NCI-H524 (cell line): ENCODE measurements at regions not wholly inside any gene's neighbourhood (a gene's known extent, or its start where the extent isn't known, plus 50 kb on each side); places are given as distances from the start of the nearest gene placed in this dataset.
A peak's percentile ranks its signal among the peaks of the same experiment; 100 is the strongest.
"Not testable (repeated sequence)": the region's sequence is repeated elsewhere in the genome, so short reads cannot be mapped to it uniquely, and the experiment has no call there.

Source experiments
- DNase-seq, 2 experiments: peaks; one replicate each; lab custom pipeline; 2025; lab: John Stamatoyannopoulos, UW

DNA sequence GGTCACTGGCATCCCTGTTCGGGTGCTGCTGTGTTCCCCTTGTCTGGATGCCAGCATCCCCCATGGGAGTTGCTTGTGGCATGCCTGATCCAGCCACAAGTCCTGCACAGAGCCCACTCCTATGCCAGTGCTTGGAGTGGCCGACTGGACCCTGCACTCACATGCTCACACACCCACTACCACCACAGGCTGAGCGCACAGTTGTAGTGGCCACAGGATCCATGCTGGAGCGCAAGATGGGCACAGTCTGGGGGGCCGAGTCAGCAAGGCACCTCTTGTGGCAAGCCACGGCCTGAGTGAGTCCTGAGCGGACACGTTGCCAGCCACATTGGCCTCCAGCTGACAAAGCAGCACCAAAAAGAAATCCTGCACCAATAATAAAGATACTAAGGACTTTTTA is 661.6 kb upstream of the TMPRSS15 start:
- DNase-seq = no peak

DNA sequence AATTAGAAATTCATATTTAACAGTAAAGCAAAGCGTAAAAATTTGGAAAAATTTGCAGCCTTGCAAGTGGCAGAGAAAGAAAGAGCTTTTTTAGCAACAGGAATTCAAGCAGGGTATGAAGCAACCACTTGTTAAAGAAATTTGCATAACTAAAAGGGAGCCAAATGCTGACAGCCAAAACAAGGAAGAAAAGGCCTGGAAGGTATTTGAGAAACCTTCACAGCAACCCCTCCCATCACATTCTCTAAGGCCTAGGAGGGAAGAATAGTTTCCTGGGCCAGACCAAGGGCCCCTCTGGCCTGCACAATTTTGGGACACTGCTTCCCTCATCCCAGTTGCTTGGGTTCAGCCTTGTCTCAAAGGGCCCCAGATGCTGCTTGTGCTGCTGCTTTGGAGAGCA is 672.4 kb upstream of the TMPRSS15 start:
- no peak for DNase-seq

DNA sequence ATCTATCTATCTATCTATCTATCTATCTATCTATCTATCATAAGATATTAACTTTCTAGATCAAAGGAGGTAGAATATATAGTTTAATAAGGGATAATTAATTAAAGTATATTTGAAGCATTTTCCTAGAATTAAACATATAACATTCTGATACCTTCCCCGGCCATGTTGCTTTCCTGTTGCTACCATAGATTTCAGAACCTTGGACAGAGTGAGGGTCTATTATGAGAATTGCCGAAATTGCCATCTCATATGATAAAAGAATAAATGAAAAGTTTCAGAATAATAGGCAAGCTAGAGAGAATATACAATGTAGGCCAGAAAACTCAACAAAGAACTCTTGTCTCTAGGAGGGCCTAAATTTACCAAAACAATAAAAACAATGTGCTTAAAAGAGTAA is 706.1 kb upstream of the TMPRSS15 start:
- no peak for DNase-seq

DNA sequence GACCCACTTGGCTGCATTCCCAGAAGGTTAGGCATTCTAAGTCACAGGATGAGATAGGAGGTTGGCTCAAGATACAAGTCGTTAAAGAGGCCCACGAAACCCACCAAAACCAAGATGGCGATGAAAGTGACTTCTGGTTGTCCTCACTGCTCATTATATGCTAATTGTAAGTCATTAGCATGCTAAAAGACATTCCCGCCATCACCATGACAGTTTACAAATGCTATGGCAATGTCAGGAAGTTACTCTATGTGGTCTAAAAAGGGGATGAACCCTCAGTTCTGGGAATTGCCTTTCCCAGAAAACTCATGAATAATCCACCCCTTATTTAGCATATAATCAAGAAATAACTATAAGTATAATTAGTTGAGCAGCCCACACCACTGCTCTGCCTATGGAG is 715.7 kb upstream of the TMPRSS15 start:
- DNase-seq = not testable (repeated sequence)

DNA sequence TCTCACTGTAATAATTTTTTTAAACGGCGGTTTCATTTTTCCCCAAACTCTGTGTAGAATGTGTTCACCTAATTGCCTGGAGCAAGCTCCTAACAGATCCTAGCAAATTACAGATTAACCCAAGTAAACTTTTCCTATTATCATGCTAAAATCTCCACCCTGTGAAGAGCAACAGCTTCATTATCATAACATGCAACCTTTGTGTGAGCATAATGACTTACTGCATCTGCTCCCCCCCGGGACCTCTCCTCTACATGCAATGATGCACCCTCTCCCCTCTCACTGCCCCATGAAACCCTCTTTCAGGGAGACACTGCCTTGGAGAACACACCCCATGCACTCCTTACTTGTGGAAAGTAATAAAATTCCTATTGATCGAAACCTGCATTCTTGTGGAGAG is 717.0 kb upstream of the TMPRSS15 start:
- DNase-seq = no peak

DNA sequence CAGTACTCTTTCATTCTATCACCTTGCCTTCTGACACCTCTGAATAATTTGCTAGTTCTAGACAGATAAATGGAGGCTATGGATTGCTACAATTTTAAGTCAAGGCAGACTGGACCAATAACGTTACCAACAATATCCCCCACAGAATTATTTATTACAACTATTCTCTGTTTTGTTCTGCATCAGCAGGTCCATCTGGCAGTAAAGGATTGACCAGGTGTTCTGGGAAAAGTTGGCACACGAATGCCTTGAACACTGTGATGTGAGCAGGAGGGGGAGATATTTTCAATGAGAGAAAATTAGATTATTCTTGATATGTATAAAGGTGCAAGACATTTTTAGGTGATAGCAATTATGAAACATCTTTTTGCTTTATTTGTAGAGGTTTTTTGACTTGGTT is 718.8 kb upstream of the TMPRSS15 start:
- peak; percentile 66 to 89 for DNase-seq

DNA sequence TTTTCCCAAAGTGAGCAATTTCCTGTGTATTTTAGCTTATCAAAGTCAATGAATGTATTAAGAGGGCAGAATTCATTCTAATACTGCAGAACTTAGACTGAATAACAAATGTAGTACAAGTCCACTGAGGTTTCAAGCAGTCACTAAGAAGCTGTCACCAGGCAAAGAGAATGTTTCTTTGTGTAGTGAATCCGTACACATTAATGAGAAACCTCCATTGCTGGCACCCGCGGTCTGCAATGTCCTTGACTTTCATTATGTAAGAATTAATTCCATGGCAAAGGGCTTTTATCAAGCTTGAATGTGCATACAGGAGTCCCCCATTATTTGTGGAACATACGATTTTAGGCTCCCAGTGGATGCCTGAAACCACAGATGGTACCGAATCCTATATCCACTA is 719.5 kb upstream of the TMPRSS15 start:
- peak; percentile 11 to 63 for DNase-seq

DNA sequence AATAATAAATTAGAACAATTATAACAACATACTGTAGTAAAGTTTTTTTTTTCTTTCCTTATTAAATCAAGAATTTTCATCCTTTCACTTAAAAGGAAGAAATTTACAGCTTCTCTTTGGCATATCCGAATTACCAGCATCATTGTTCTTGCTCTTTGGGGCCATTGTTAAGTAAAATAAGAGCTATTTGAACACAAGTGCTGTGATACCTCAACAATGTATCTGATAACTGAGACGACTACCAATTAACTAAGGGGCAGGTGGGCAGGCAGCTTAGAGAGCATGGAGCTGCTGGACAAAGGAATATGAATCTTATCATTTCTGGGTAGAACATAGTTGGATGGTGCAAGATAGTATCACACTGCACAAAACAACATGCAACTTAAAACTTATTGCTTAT is 719.9 kb upstream of the TMPRSS15 start:
- peak; percentile 2 to 71 for DNase-seq

DNA sequence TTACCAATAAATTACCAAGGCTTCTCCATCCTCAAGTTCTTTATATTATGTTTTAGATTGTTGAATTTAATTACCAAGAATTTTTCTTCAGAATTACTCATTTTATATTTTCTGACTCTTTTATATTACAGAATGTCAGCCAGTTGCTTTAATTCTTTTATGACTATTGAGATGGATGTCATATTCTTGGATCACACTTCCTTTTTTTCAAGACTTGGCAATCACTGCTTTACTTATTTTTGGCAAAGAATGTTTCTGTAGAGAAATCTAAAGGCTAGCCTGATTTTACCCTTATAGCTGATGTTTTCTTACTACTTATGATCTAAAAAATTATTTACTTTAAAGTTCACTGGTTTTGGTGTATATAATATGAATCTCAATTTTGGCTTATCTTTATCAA is 721.1 kb upstream of the TMPRSS15 start:
- no peak for DNase-seq

DNA sequence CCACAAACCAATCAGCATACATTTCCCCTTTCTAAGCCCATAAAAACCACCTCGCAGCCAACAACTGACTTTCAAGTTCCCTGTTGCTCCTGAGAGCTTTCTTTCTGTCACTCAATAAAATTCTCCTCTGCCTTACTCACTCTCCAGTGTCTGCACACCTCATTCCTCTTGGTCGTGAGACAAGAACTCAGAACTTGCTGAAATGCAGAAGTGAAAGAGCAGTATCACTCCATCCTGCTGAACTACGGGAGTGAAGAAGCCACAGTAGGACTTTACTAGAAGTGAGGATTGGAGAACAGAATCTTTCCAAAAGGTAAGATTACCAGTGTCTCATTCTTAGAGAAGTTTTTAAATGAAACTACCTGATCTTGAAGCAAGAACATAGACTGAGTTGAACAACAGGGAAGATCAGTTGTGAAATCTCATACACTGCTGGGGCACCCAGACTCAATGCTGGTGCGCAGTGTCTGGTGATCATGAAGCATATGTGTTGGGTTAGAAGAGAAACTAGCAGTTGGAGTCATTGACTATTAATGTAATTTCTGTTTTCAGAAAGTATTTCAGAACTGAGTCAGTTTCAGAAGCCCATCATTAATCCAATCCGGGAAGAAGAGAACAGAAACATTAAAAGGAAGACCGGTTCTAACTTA is 726.9 kb upstream of the TMPRSS15 start:
- DNase-seq = no peak

DNA sequence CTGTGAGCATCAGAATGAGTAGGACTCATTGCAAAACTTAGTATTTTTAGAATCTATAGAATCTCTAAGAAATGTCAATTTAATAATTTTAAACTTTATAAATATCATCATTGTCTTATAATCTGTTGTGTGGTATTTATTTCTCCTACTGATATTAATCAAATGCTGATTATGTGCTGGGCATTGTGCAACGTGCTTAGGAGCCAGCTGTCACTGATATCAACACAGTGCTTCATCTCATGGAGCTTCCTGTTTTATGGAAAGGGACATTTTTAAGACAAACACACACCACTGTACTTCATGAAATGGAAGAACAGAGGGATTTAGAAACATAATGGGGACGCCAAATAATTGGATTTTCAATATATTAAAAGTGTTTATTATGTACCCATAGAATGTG is 737.9 kb upstream of the TMPRSS15 start:
- DNase-seq = no peak

DNA sequence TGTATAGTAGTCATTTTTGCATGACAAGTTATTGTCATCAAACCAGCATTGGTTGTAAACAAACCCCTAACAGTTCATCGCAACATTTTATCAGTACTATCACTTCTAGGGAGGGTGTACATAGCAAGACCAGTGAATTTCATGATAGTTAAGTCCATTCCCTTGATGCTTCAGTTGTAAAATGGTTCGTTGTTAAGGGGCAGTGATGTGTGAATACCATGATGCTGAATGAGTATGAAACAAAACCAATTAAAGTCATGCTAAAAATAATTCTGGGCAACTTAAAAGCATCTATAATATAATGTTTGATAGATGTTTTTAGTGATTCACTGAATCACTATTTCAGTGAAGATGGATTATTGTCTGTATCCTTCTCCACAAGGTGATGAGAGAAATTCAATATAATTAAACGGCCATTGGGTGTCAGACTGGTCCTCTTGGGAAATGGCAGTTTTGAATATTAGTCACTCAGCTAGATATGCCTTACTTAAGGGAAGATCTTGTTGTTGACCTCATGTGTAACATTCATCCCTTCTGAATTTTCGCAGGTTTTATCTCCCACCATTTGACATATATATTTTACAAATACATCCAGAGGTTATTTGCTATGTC is 742.2 kb upstream of the TMPRSS15 start:
- no peak for DNase-seq

DNA sequence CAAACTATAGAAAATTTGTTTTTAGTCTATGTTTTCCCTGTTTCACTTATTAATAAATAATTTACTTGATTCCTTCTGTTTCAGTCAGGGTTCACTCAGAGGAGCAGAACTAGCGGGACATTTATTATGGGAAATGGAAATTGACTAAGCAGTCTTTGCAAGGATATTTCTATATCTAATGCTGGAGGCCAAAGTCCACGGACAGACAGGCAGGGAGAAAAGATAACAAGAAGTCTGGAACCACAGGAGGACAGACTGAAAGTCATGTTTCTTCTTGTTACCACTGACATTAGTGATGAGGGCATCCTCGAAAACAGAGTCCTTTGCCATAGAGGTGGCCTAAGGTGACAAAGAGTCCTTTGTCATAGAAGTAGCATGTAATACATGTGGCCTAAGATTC is 744.5 kb upstream of the TMPRSS15 start:
- no peak for DNase-seq

DNA sequence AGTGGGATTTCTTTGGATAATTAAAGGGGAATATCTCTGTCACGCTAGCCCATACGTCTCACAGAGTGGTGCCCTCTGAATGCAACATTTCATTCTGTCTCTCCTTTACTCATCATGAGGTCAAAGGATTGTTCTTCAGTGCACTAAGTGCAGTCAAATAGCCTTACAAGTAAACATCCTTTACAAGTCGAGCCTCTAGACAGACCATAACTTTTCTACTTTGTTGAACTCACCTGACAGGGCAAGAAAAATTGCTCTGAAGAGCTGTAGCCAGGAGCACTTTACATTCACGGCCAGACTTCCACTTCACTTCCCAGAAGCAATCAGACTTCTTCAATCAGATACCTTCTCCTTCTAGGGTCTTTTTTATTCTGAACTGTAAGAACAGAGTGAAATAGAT is 768.0 kb upstream of the TMPRSS15 start:
- DNase-seq = no peak

DNA sequence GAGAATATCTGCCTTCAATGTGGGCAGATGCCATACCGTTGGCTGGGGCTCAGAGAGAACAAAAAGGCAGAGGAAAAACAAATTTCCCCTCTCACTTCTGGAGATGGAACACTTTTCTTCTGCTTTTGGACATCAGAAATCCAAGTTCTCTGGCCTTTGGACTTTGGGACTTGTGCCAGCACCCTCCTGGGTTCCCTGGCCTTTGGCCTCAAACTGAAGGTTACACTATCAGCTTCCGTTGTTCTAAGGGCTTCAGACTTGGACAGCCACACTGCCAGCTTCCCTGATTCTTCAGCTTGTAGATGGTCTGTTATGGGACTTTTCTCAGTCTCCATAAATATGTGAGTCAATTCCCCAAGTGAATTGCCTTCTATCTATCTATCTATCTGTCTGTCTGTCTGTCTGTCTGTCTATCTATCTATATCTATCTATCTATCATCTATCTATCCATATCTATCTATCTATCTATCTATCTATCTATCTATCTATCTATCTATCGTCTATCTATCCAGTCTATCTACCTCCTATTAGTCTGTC is 778.1 kb upstream of the TMPRSS15 start:
- DNase-seq = no peak

DNA sequence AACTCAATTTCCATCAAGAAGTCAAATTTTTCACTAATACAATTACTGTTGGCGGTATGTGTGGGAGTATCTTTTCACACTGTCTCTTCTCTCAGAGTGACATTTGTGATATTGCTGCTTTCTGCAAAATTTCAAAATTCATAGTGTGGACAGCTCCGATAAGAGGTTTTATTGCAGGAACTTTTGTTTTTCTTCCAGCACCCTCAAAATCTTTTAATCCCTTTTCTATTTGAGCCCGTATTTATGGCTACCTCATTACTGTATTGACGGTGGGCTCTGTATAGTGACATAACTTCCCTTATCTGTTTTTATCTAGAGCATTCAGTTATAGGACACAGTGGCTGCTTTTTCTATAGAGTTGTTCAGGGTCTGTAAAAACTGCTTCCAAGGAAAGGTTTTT is 794.4 kb upstream of the TMPRSS15 start:
- no peak for DNase-seq

DNA sequence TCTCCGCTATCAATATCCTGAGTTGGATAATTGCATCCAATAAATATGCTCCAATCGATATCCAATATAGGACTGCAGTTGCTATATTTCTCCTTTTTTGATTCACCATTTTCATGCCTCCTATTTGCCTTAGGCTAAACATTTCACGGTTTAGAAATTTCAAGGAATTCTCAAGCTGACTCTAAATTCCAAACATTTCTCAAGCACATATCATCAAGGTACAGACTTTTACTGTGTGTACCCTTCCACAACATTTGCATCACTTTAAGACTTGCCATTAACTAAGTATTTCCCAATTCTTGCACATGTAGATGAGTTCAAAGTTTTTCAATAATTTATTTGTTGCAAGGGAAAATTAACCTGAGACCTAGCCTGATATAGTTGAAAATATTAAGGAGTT is 795.2 kb upstream of the TMPRSS15 start:
- no peak for DNase-seq

DNA sequence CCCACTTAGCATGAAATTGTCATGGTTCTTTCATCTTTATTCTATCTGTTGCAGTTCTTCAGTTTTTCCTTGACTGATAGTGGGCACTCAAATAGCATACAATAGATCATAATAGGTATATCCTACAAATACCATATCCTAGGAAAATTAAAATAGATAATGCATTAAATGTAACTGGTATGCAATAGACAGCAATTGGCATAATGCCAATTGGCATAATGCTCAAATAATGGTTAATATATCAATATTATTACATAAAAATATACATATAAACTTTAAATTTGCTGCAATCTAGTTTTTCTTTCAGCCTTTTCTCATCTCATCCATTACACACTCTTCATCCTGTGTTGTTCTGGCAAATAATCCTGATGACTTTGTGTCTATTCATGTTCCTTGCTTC is 814.6 kb upstream of the TMPRSS15 start:
- no peak for DNase-seq

DNA sequence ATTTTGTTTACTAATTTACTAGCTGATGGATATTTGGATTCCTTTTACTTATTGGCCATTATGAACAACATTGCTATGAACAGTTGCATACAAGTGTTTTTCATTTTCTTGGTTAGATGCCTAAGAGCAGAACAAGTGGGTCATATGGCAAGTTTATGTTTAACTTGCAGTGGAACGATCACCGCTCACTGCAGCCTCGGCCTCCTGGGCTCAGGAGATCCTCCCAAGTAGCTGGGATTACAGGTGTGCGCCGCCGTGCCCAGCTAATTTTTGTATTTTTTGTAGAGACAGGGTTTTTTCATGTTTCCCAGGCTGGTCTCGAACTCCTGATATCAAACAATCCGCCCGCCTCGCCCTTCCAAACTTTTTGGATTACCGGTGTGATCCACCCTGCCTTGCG is 820.5 kb upstream of the TMPRSS15 start:
- no peak for DNase-seq

DNA sequence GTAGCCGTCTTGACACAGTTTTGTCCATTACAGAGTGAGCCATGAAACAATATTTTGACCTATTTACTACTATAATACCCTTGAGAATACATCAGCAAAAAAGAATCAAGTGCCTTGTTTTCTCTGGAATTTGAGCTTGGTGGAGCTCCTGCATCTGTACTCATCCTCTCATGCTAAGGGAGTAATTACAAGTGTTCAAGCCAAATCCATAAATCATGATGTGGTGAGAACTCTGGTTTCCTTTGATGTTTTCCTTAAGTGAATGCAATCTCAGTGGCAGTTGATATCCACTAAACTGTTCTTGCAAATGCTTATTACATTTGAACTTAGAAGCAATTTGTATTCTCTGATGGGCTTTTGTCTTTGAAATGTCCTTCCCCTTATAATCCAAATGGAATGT is 824.6 kb upstream of the TMPRSS15 start:
- DNase-seq = peak in 1 of 2 experiments; percentile 28

DNA sequence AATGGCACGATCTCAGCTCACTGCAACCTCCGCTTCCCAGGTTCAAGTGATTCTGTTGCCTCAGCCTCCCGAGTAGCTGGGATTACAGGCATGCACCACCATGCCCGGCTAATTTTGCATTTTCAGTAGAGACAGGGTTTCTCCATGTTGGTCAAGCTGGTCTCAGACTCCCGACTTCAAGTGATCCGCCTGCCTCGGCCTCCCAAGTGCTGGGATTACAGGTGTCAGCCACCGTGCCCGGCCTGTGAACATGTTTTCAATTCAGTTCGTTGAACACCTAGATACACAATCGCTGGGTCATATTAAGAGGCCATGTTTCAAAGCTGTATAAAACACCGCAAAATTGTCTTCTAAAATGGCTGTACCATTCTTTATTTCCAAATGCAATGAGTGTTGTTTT is 830.3 kb upstream of the TMPRSS15 start:
- DNase-seq = not testable (repeated sequence)

DNA sequence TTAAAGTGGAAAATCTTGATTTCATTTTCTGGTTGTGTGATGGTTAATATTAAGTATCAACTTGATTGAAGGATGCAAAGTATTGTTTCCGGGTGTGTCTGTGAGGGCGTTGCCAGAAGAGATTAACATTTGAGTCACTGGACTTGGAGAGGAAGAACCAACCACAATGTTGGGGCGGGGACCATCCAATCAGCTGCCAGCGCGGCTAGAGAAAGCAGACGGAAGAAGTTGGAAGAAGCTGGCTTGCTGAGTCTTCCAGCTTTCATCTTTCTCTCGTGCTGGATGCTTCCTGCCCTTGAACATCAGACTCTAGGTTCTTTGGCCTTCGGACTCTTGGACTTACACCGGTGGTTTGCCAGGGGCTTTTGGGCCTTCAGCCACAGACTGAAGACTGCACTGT is 832.6 kb upstream of the TMPRSS15 start:
- DNase-seq = no peak

DNA sequence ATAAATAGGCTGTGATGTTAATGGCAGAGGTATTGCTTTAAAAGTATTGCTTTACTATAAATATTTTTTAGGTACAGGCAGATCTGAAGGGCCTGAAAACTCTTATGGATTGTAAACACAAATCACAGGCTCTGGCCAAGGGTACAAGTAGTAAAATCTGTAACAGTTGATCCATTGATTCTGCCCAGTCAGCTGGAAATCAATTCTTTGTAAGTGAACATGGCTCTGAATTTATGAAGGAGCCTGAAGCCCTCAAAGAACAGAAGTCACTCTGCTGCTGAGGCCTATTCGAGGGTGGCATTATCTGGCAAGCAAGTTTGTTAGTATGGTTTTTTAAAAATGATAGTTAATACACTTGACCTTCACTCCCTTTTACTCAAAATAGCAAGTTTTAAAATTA is 834.0 kb upstream of the TMPRSS15 start:
- no peak for DNase-seq

DNA sequence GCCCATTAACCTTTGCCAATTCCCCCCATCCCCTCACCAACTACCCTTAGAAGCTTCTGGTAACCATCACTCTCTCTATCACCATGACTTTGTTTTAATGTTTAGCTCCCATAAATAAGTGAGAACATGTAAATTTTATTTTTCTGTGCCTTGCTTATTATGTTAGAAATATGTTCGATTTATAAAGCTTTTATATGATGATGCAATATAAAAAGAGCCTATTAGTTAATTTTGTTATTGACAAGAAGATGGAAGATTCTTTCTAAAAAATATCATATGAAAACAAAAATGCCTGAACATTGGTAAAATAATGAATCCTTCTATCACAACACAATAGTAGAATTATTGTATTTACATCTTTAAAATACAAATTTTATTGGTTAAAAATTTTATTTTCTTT is 836.1 kb upstream of the TMPRSS15 start:
- no peak for DNase-seq
